ENCODE measurements at regions not wholly inside any gene's neighbourhood (a gene's known extent, or its start where the extent isn't known, plus 50 kb on each side); places are given as distances from the start of the nearest gene placed in this dataset.

GRCh38 chr12:87086118-87086891 is 830.1 kb upstream of the MGAT4C start:
- H3K4me2 ChIP-seq (ENCODE audit: low read length) = no peak overlapping the region
- no peaks in the 10 kb centered on the region for H3F3A ChIP-seq (ENCODE audit: insufficient read depth, low read length)
- H3K27ac ChIP-seq (ENCODE audit: low read depth, low read length, poor library complexity, severe bottlenecking) = no peak overlapping the region

GRCh38 chr12:87085286-87085685 is 829.1 kb upstream of the MGAT4C start:
- Histone ChIP-seq H3F3A (ENCODE audit: insufficient read depth, low read length) (no peaks in the 10 kb centered on the region), H3K9ac (ENCODE audit: low read length) (no peak overlapping the region), H3K4me1 (ENCODE audit: insufficient read depth, low read length, severe bottlenecking) (no peaks in the 10 kb centered on the region), H3K27me3 (ENCODE audit: insufficient read depth, low read length) (no peaks in the 10 kb centered on the region), H4K20me1 (ENCODE audit: insufficient read depth, low read length) (no peaks in the 10 kb centered on the region), H3K27ac (ENCODE audit: low read depth, low read length, poor library complexity, severe bottlenecking) (no peak overlapping the region), H3K36me3 (ENCODE audit: insufficient read depth, low read length) (no peaks in the 10 kb centered on the region), H2AFZ (ENCODE audit: low read length) (no peak overlapping the region), H3K79me2 (ENCODE audit: insufficient read depth, low read length) (no peaks in the 10 kb centered on the region), H3K4me2 (ENCODE audit: low read length) (no peak overlapping the region), H3K9me2 (ENCODE audit: low read depth, low read length) (no peaks in the 10 kb centered on the region), H3K4me3 (ENCODE audit: low read depth, low read length, poor library complexity, severe bottlenecking) (no peak overlapping the region), H3K9me3 (ENCODE audit: low read length) (no peaks in the 10 kb centered on the region)
- TF ChIP-seq CTCF (IDR thresholded peaks at IDR 0.05; ENCODE audit: low read length) (no peak), EZH2 (IDR thresholded peaks at IDR 0.05; ENCODE audit: borderline replicate concordance, low read length) (no peak)

More at GRCh38 chr12:87086118-87086891, 830.1 kb upstream of the MGAT4C start:
- no peak overlapping the region for H2AFZ ChIP-seq (ENCODE audit: low read length)
- TF ChIP-seq EZH2 (IDR thresholded peaks at IDR 0.05; ENCODE audit: borderline replicate concordance, low read length) (no peak), CTCF (IDR thresholded peaks at IDR 0.05; ENCODE audit: low read length) (no peak)
- no peaks in the 10 kb centered on the region for H3K79me2 ChIP-seq (ENCODE audit: insufficient read depth, low read length)
- no peaks in the 10 kb centered on the region for H3K4me1 ChIP-seq (ENCODE audit: insufficient read depth, low read length, severe bottlenecking)
- no peaks in the 10 kb centered on the region for H3K9me3 ChIP-seq (ENCODE audit: low read length)
- no peak overlapping the region for H3K9ac ChIP-seq (ENCODE audit: low read length)
- H3K27me3 ChIP-seq (ENCODE audit: insufficient read depth, low read length) = no peaks in the 10 kb centered on the region
- H3K36me3 ChIP-seq (ENCODE audit: insufficient read depth, low read length) = no peaks in the 10 kb centered on the region
- no peaks in the 10 kb centered on the region for H3K9me2 ChIP-seq (ENCODE audit: low read depth, low read length)
- no peak overlapping the region for H3K4me3 ChIP-seq (ENCODE audit: low read depth, low read length, poor library complexity, severe bottlenecking)
- no peaks in the 10 kb centered on the region for H4K20me1 ChIP-seq (ENCODE audit: insufficient read depth, low read length)

DNA sequence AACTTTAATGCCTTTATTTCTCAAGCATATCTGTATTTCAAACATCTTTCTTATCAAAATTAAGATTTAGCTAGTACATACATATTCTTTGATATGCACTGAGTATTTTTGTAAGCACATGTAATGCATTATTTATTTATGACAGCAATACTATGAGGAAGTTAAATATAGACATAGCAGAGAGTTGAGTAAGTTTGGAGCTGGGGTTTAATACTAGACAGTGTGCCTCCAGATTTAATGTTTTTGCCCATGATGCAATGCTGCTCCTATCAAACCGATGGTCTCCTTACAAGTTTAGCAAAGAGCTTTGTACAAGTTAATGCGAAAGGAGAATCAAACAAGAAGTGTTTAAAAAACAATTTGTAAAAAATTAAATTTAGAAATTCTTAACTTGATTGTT is 826.6 kb upstream of the MGAT4C start:
- no peaks in the 10 kb centered on the region for H3K9me2 ChIP-seq (ENCODE audit: low read depth, low read length)
- TF ChIP-seq CTCF (IDR thresholded peaks at IDR 0.05; ENCODE audit: low read length) = no peak
- TF ChIP-seq EZH2 (IDR thresholded peaks at IDR 0.05; ENCODE audit: borderline replicate concordance, low read length) = no peak
- no peaks in the 10 kb centered on the region for H3K9me3 ChIP-seq (ENCODE audit: low read length)
- no peak overlapping the region for H3K4me3 ChIP-seq (ENCODE audit: low read depth, low read length, poor library complexity, severe bottlenecking)
- H3K4me2 ChIP-seq (ENCODE audit: low read length) = no peak overlapping the region
- no peak overlapping the region for H3K27ac ChIP-seq (ENCODE audit: low read depth, low read length, poor library complexity, severe bottlenecking)
- no peaks in the 10 kb centered on the region for H3K36me3 ChIP-seq (ENCODE audit: insufficient read depth, low read length)
- H3K27me3 ChIP-seq (ENCODE audit: insufficient read depth, low read length) = no peaks in the 10 kb centered on the region
- H3K9ac ChIP-seq (ENCODE audit: low read length) = no peak overlapping the region
- no peaks in the 10 kb centered on the region for H3K79me2 ChIP-seq (ENCODE audit: insufficient read depth, low read length)
- no peaks in the 10 kb centered on the region for H3K4me1 ChIP-seq (ENCODE audit: insufficient read depth, low read length, severe bottlenecking)
- H4K20me1 ChIP-seq (ENCODE audit: insufficient read depth, low read length) = no peaks in the 10 kb centered on the region
- H3F3A ChIP-seq (ENCODE audit: insufficient read depth, low read length) = no peaks in the 10 kb centered on the region
- H2AFZ ChIP-seq (ENCODE audit: low read length) = no peak overlapping the region

Measured in OCI-LY1 (cell line).